ENCODE measurements at regions not wholly inside any gene's neighbourhood (a gene's known extent, or its start where the extent isn't known, plus 50 kb on each side); places are given as distances from the start of the nearest gene placed in this dataset.

DNA sequence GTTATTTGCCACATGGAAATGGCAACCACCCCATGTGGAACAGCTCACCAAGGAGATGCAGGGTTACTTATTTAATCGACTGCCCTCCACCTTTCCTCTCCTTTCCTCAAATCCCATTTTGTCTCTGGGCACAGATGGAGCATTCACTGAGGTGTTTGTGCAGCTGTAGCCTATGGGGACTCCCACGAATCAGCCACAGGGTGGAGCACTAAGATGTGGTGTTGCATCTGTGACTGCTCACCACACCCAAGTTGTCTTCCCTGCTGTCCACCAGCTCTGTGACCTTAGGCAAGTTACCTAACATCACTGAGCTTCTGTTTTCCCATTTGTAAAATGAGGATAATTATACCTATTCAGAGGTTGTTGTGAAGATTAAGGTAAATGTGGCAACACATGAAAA, 252.4 kb upstream of the CPEB2 start:
- TF ChIP-seq, protein P1, sequence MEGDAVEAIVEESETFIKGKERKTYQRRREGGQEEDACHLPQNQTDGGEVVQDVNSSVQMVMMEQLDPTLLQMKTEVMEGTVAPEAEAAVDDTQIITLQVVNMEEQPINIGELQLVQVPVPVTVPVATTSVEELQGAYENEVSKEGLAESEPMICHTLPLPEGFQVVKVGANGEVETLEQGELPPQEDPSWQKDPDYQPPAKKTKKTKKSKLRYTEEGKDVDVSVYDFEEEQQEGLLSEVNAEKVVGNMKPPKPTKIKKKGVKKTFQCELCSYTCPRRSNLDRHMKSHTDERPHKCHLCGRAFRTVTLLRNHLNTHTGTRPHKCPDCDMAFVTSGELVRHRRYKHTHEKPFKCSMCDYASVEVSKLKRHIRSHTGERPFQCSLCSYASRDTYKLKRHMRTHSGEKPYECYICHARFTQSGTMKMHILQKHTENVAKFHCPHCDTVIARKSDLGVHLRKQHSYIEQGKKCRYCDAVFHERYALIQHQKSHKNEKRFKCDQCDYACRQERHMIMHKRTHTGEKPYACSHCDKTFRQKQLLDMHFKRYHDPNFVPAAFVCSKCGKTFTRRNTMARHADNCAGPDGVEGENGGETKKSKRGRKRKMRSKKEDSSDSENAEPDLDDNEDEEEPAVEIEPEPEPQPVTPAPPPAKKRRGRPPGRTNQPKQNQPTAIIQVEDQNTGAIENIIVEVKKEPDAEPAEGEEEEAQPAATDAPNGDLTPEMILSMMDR (IDR thresholded peaks at IDR 0.05; ENCODE audit: low read depth, low read length, poor library complexity, severe bottlenecking): peak; percentile 18
- TF ChIP-seq EZH2phosphoT487 (IDR thresholded peaks at IDR 0.05; ENCODE audit: borderline replicate concordance, low read length): no peak

Data from DOHH2 (cell line).